Stomach (tissue), 4 donors: ENCODE measurements at regions not wholly inside any gene's neighbourhood (a gene's known extent, or its start where the extent isn't known, plus 50 kb on each side); places are given as distances from the start of the nearest gene placed in this dataset.

ENCODE experiments used
- CTCF ChIP-seq, 7 experiments: fragments of 450-650 bp in 4 of 7; fragments of 200-600 bp in 3 of 7; sonication (generic) in 3 of 7; IDR thresholded peaks; one replicate each; pipeline ENCODE4 v1.5.1; 2016 to 2019; ENCODE audit warnings: antibody characterized with exemption in 7 of 7, control low read depth in 2 of 7, mild to moderate bottlenecking in 1 of 7
- POLR2A ChIP-seq, 4 donors: fragments of 450-650 bp; IDR thresholded peaks; one replicate each; pipeline ENCODE4 v1.6.1; 2016; ENCODE audit warnings: antibody characterized with exemption in 4 of 4, control low read depth in 2 of 4, mild to moderate bottlenecking in 1 of 4, moderate library complexity in 1 of 4
- POLR2AphosphoS5 ChIP-seq, 3 donors: sonication (generic); formaldehyde crosslinking; IDR thresholded peaks; one replicate each; pipeline ENCODE4 v1.6.1; 2016; ENCODE audit warnings: antibody characterized with exemption in 3 of 3

- no peak for TF ChIP-seq CTCF (IDR thresholded peaks at IDR 0.05)
- TF ChIP-seq POLR2AphosphoS5 (IDR thresholded peaks at IDR 0.05): no peak
- TF ChIP-seq POLR2A (IDR thresholded peaks at IDR 0.05): no peak
These were observed 219.7 kb upstream of the NAALADL2 start for GRCh38 chr3:174639406-174639805.
